IPS-20b (cell line): ENCODE measurements at regions not wholly inside any gene's neighbourhood (a gene's known extent, or its start where the extent isn't known, plus 50 kb on each side); places are given as distances from the start of the nearest gene placed in this dataset.

Experiments used
- H3K27ac ChIP-seq: one replicate; pipeline ENCODE4 v1.5.1; 2013; ENCODE audit warnings: low read length
- H3K27me3 ChIP-seq: 2 replicates; pipeline ENCODE4 v1.6.1; 2013; ENCODE audit warnings: mild to moderate bottlenecking, low read length, inconsistent platforms; ENCODE audit not compliant: insufficient read depth
- H3K36me3 ChIP-seq: 2 replicates; pipeline ENCODE4 v1.6.1; 2013; ENCODE audit warnings: low read depth, mild to moderate bottlenecking, inconsistent platforms, low read length, moderate library complexity; ENCODE audit not compliant: insufficient read depth
- H3K4me1 ChIP-seq: 2 replicates; pipeline ENCODE4 v1.6.1; 2013; ENCODE audit warnings: mild to moderate bottlenecking, control low read depth, inconsistent platforms, low read length, moderate library complexity; ENCODE audit not compliant: insufficient read depth
- H3K4me3 ChIP-seq: 2 replicates; pipeline ENCODE4 v1.5.1; 2013; ENCODE audit warnings: mild to moderate bottlenecking, low read length, inconsistent platforms
- H3K9ac ChIP-seq: 2 replicates; pipeline ENCODE4 v1.6.1; 2013; ENCODE audit warnings: low read depth, mild to moderate bottlenecking, inconsistent platforms, low read length, moderate library complexity
- H3K9me3 ChIP-seq: 2 replicates; pipeline ENCODE4 v1.6.1; 2013; ENCODE audit warnings: mild to moderate bottlenecking, low read depth, low read length, inconsistent platforms; ENCODE audit not compliant: insufficient read depth

DNA sequence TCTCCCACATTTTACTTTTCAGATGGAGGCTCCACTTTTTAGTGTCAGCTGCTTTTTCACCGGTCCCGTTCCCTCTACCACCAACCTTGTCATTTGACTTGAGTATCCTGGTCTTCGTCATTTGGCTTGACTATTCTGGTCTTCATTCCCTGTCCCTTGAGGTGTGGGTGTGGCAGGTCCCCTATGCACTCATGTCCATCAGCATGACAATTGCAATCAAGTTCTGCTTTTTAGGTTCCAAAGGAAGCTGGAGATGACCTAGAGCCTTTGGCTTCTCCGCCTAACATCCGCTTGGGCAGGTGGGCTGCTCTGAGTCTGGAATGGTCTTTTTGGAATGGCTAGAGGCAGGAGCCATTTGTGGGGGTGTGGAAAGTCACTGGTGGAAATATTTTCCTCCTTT is 99.8 kb upstream of the MLN start:
- Histone ChIP-seq H3K9ac (no peak overlapping the region), H3K27me3 (no peaks in the 10 kb centered on the region; the same call in 1 of the 2 replicates), H3K4me3 (no peak overlapping the region)

DNA sequence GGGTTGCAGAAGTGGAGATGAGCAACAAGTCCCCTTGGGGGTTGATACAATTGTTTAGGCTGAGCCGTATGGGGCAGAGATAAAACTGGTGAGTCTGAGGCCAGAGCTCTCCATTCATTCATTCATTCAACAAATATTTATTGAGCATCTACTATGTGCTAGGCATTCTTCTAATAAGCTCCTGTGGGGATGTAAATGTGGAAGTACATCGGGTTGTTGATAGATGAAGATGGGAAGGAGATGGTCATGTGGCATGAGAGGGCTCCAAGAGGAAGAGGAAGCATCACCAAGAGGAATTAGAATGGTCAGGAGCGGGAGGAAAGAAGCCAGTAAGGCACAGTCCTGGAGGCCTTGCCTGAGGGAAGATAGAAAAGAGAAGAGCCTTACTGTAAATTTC is 98.7 kb upstream of the MLN start:
- no peaks in the 10 kb centered on the region for H3K4me1 ChIP-seq

More for the DNA sequence above, 99.8 kb upstream of the MLN start:
- Histone ChIP-seq H3K36me3 (no peaks in the 10 kb centered on the region), H3K9me3 (no peaks in the 10 kb centered on the region), H3K27ac (no peak overlapping the region), H3K4me1 (no peaks in the 10 kb centered on the region)

DNA sequence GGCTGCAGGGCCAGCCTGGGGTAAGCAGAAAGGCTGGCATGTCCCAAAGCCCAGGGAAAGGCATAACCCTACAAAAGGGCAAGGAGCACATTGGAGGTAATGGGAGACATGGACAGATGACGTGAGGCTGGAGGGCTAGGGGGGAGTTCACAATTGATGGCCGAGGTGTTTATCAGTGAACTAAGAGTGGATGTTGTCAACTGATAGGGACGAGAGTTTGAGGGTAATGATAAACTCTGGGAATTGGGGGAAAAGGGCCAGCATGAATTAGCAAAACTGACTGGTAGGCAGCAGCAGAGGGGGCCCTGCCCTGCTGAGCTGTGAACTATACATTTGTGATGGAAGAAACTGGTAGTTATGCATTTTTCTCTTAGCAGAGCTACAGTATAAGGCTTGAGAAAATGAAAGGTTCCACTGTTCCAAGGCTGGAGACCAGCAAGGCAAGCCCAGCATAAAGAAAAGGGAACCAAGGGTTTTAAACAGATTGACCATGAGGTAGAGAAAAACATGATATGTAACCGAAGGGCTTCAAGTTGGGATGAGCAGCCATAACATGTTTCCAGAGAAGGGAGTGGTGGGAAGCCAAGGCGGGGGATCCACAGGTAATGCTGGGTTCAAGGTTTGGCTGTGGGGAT is 98.1 kb upstream of the MLN start:
- Histone ChIP-seq H3K9me3 (no peaks in the 10 kb centered on the region), H3K9ac (no peak overlapping the region), H3K36me3 (no peaks in the 10 kb centered on the region), H3K4me1 (no peaks in the 10 kb centered on the region), H3K27ac (no peak overlapping the region), H3K4me3 (no peak overlapping the region), H3K27me3 (no peaks in the 10 kb centered on the region; the same call in 1 of the 2 replicates)

More for the DNA sequence above, 98.7 kb upstream of the MLN start:
- H3K27me3 ChIP-seq = no peaks in the 10 kb centered on the region; the same call in 1 of the 2 replicates
- no peaks in the 10 kb centered on the region for H3K36me3 ChIP-seq
- no peak overlapping the region for H3K9ac ChIP-seq
- no peaks in the 10 kb centered on the region for H3K9me3 ChIP-seq
- no peak overlapping the region for H3K27ac ChIP-seq
- no peak overlapping the region for H3K4me3 ChIP-seq

DNA sequence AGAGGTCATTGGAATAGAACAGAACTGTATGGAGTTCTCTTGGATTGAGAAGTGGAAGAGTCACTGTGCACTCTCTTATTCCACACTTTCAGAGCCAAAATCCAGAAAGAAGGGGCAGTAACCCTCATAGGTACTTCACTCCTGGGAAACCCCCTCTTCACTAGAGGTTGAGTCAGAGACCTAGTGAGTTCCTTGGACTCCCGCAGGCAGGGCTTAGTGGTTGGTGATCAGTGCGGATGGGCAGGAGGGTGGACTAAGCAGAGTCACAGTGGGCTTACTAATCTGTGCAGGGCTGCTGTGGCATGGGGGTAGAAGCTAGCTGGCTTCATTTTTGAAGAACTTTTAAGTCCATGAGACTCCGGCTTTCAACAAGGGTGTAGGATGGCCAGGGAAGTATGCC is 95.0 kb upstream of the MLN start:
- no peaks in the 10 kb centered on the region for H3K36me3 ChIP-seq

DNA sequence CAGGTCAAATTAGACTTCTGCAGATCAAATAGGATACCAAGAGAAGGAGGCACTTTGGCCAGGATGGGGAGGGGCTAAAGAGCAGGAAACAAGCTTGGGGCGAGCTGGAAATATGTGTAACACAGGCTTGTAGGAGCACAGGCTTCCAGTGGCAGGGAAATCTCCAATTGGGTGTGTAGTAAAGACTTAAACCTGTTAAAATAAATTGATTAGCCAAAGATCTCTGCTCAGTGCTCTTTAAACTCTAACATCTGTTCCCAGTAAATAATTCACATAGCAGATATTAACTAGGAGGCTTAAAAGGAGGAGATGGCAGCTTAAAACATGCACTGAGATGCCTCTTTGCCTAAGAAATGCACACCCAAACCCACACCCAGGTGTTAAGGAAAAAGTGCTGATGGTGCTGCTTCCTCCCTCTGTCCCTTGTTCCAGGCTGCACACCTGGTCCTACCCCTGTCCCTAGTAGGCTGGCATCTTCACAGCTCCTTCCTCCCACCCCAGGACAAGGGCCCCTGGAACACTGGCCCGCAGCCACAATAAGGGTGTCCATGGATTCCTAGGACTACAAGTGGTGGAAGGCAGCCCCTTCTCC is 93.5 kb upstream of the MLN start:
- Histone ChIP-seq H3K27ac (no peak overlapping the region), H3K9ac (no peak overlapping the region), H3K4me3 (no peak overlapping the region), H3K27me3 (no peaks in the 10 kb centered on the region; the same call in 1 of the 2 replicates), H3K4me1 (no peaks in the 10 kb centered on the region), H3K36me3 (no peaks in the 10 kb centered on the region), H3K9me3 (no peaks in the 10 kb centered on the region)

More for the DNA sequence above, 95.0 kb upstream of the MLN start:
- H3K9ac ChIP-seq = no peak overlapping the region
- no peaks in the 10 kb centered on the region for H3K4me1 ChIP-seq
- H3K27ac ChIP-seq = no peak overlapping the region
- H3K9me3 ChIP-seq = no peaks in the 10 kb centered on the region
- no peak overlapping the region for H3K4me3 ChIP-seq
- no peaks in the 10 kb centered on the region; the same call in 1 of the 2 replicates for H3K27me3 ChIP-seq

DNA sequence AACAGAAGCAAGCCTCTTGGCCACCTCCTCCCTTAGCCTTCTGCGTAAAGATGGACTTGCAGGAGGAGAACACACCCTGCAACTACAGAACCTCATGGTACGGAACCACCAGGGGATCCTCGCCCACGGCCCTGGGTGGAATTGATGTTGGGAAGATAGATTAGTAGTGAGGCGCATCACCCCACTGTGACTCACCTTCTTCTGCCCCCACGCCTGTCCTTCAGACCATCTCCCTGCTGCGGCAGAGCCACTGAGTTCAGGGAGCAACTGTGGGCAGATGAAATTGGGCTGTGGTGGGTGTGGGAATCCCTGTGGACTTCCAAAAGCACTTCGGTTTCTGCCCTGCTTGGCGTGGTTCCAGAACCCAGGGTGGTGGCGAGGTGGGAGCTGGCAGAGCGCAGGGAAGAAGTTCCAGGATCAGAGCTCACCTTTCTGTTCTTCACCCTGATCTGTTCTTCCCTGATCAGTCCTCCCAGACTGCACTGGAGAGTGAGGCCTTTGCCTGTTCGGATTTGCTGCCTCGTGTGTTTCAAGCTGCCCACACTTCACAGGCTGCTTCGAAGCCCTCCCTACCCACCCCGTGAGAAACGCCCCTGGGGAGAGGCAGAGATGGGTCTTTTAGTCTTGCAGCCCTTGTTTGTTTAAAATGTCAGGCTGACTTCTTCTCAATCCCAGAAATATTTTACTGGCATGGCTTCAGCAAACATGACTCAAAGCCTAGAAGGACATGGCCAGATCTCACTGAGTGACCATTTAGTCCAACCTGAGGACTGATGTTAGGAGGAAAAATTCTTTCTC is 92.8 kb upstream of the MLN start:
- no peaks in the 10 kb centered on the region for H3K9me3 ChIP-seq
- H3K4me3 ChIP-seq = no peak overlapping the region
- no peak overlapping the region for H3K27ac ChIP-seq
- no peaks in the 10 kb centered on the region for H3K4me1 ChIP-seq
- no peaks in the 10 kb centered on the region for H3K36me3 ChIP-seq
- no peak overlapping the region for H3K9ac ChIP-seq
- H3K27me3 ChIP-seq = no peaks in the 10 kb centered on the region; the same call in 1 of the 2 replicates

DNA sequence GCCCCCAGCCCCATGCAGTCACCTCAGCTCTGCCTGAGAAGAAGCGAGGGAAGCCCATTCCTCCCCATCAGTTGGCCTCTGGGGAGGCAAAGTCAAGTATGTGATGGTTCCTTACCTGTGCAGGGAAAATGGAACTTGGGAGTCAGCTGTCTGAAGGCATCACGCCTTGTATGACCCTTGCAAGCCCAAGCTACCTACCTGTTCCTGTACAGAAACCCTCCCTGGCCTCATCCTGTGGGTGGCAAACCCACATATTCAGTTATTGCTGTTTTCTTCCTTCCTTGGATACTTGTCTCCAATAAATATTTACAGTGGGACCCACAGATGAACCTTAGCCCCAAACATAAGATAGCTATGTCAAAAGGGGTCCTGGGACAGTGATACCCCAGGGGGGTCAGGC is 92.2 kb upstream of the MLN start:
- H3K9me3 ChIP-seq = no peaks in the 10 kb centered on the region
- no peak overlapping the region for H3K9ac ChIP-seq
- H3K27me3 ChIP-seq = no peaks in the 10 kb centered on the region; the same call in 1 of the 2 replicates
- H3K4me1 ChIP-seq = no peaks in the 10 kb centered on the region
- H3K27ac ChIP-seq = no peak overlapping the region
- no peaks in the 10 kb centered on the region for H3K36me3 ChIP-seq
- no peak overlapping the region for H3K4me3 ChIP-seq

DNA sequence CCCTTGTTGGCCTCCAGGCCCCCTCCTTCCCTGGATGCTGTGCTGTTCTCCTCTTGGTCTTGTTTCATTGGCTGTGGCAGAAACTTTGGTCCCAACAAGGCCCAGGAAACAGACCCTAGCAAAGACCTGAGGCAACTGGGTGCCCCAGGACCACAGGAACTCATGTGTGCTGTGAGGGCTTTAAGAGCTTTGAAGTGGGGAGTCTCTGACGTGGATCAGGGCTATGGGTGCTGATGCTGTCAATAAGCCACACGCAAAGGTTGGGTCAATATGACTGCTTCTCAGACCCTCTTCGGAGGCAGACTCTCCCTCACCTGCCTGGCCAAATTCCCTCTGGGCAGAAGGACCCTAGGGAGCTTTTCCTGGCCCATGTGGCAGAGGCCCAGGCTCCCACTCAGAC is 91.5 kb upstream of the MLN start:
- Histone ChIP-seq H3K27me3 (no peaks in the 10 kb centered on the region; the same call in 1 of the 2 replicates), H3K4me1 (no peaks in the 10 kb centered on the region), H3K9me3 (no peaks in the 10 kb centered on the region), H3K27ac (no peak overlapping the region), H3K36me3 (no peaks in the 10 kb centered on the region), H3K9ac (no peak overlapping the region), H3K4me3 (no peak overlapping the region)

DNA sequence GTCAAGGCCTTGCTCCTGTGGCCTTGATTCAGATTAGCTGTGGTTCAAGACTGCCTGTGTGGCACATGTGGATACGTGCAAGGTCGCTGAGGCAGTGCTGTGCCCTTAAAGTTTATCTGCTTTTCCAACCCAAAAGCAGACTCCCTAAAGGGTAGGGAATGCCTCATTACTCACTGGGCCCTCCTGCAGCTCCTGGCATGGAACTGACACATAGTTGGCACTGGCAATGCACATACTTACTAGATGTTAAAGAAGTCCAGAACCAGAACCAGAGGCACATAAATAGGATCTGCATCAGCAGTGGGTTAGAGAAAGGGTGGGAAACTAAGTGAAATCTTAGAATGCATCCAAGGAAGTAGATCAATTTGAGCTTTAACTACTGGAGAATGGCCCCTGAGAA is 90.6 kb upstream of the MLN start:
- Histone ChIP-seq H3K9me3 (no peaks in the 10 kb centered on the region), H3K4me1 (no peaks in the 10 kb centered on the region), H3K4me3 (no peak overlapping the region), H3K27ac (no peak overlapping the region), H3K9ac (no peak overlapping the region), H3K36me3 (no peaks in the 10 kb centered on the region), H3K27me3 (no peaks in the 10 kb centered on the region; the same call in 1 of the 2 replicates)

DNA sequence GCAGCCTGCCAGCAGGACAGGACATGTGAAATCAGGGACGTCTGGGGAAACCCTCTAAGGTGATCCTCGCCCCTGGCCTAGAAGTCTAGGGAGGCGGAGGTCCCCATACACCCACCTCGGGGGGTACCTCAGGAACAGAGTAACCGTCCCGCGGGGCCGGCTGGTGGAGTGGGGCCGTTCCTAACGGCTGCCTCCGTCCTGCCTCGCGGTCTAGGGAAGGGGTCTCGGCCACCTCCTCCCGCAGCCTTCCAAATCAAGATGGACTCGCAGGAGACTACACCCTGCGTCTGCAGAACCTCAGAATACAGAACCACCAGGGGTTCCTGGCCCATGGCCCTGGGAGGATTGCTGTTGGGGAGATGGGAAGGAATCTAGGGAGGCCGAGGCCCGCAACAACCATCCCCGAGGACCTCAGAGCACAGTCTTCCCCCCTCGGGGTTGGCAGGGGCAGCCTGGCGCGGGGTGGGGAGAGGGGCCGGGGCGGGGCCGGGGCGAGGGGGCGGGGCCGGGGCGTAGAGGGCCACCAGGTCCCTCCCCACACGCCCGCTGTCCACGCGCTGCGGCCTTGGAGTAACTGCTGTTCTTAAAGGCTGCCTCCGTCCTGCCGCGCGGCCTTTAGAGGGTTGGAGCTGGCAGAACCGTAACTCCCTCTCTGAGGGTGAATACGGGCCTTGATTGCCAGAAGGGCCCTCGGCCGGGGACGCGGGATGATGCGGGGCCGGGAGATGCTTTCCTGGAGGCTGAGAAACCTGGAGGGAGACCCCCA is 89.0 kb upstream of the MLN start:
- Histone ChIP-seq H3K27ac (no peak overlapping the region), H3K9ac (no peak overlapping the region), H3K4me1 (no peaks in the 10 kb centered on the region), H3K4me3 (no peak overlapping the region), H3K9me3 (no peaks in the 10 kb centered on the region), H3K36me3 (no peaks in the 10 kb centered on the region), H3K27me3 (no peaks in the 10 kb centered on the region; the same call in 1 of the 2 replicates)

DNA sequence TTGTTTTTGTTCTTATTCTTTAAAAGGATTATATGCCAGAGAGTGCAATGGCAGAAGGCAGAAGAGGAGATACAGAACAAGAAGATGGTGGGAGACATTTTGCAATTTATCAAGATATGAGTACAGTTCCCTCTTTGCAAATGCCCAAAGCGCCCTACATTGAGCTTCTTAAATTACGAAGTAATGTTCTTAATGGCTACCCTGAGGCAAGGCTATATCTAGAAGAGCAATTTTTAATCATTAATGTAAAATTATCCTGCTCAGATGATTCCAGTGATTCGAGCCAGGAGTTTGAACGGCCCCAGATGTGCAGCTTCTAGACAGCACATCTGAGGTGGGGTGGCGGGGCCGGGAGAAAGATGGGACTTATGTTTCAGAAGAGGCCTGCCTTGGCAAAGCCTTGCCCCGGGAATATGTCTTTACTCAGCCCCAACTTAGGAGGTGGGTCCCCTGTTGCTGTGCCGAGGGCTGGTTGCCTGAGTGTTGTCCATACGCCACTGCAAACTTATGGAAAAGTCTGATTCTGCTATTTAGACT is 84.9 kb upstream of the MLN start:
- Histone ChIP-seq H3K27me3 (no peaks in the 10 kb centered on the region), H3K4me3 (no peak overlapping the region), H3K36me3 (no peaks in the 10 kb centered on the region), H3K4me1 (no peaks in the 10 kb centered on the region), H3K9ac (no peak overlapping the region), H3K9me3 (no peaks in the 10 kb centered on the region), H3K27ac (no peak overlapping the region)
